HG03135 (cell line): ENCODE measurements at regions not wholly inside any gene's neighbourhood (a gene's known extent, or its start where the extent isn't known, plus 50 kb on each side); places are given as distances from the start of the nearest gene placed in this dataset.
A peak's percentile ranks its signal among the peaks of the same experiment; 100 is the strongest.
"Not testable (repeated sequence)": the region's sequence is repeated elsewhere in the genome, so short reads cannot be mapped to it uniquely, and the experiment has no call there.

Source experiments
- ATAC-seq: cut with Tn5 transposase; IDR thresholded peaks from one replicate; pipeline ENCODE4 v1.9.1; 2021; ENCODE audit warnings: mild to moderate bottlenecking, moderate library complexity; ENCODE audit not compliant: unreplicated experiment

DNA sequence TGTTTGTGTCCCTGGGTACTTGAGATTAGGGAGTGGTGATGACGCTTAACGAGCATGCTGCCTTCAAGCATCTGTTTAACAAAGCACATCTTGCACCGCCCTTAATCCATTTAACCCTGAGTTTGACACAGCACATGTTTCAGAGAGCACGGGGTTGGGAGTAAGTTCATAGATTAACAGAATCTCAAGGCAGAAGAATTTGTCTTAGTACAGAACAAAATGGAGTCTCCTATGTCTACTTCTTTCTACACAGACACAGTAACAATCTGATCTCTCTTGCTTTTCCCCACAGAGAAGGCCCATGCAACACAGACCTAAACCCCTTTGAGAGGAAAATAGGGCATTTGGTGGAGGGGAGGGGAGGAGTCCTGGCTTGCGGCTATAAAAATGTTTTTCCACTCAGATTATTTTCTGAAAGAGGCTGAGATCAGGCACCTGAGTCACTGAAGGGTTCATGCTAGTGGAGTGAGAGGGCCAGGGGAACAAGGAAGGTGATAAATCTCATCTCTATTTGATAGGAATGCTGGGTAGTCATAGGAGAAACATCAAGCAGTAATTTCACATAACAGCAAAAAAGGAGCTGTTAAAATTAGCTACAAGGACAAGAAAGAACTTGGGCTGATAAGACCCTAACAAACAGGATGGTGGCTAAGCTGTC lies 136.9 kb downstream of the OR2B2 start:
- ATAC-seq, result not testable (repeated sequence)

DNA sequence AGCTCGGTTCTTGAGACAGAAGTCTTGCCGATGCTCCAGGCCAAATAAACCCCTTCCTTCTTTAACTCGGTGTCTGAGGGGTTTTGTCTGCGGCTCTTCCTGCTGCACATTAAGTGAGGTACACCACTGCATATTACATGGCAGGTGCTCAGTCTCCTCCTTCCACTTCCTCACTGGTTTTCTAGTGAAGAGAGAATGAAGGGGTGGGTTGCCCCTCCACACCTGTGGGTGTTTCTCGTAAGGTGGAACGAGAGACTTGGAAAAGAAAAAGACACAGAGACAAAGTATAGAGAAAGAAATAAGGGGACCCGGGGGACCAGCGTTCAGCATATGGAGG lies 138.0 kb downstream of the OR2B2 start:
- not testable (repeated sequence) for ATAC-seq

DNA sequence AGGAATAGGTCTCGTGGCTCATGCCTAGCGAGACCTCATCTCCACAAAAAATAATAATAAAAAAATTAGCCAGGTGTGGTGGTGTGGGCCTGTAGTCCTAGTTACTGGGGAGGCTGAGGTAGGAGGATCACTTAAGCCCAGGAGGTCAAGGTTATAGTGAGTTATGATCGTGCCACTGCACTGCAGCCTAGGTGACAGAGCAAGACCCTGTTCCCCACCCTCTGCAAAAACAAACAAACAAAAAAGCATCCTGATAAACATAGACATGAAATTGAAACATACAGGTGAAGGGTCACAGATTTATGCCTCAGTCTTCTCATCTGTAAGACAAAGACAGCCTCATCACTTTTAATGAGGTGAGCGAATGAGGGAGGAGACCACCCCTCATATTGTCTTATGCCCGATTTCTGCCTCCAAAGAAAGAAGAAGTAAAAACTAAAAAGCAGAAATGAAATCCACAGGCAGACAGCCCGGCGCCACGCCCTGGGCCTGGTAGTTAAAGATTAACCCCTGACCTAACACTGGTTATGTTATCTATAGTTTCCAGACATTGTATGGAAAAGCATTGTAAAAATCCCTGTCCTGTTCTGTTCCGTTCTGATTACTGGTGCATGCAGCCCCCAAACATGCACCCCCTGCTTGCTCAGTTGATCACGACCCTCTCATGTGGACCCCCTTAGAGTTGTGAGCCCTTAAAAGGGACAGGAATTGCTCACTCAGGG lies 138.5 kb downstream of the OR2B2 start:
- not testable (repeated sequence) for ATAC-seq

DNA sequence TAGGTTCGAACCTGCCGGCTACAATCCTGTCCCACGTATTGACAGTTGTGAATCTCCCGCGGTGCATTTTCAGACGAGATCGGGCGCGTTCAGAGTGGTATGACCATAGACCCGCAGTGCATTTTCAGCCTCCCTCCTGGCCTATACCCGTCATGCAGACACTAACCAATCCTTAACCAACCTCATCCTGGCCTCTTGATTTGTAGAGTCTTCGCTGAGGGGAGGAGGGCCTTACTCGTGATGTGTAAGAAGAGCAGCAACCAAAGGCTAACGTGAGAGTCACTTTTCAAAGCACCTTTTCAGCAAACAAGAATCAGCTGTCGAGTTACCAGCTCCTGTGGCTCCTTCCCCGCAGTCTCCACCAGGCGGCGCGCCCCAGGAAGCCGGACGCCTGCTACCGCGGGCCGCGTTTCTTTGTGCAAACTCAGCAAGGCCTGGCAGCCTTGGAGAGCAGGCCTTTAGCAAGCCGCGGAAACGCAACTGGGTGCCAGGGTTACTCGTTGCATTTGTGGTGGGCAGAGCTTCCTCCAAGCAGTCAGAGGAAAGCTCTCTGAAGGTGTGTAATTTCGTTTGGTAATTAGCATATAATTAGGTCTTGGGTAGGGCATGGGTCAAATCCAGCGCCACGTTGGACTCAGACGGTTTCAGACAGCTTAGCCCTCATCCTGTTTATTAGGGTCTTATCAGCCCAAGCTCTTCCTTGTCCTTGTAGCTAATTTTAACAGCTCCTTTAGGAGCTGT lies 139.8 kb downstream of the OR2B2 start:
- ATAC-seq, result peak; percentile 64

DNA sequence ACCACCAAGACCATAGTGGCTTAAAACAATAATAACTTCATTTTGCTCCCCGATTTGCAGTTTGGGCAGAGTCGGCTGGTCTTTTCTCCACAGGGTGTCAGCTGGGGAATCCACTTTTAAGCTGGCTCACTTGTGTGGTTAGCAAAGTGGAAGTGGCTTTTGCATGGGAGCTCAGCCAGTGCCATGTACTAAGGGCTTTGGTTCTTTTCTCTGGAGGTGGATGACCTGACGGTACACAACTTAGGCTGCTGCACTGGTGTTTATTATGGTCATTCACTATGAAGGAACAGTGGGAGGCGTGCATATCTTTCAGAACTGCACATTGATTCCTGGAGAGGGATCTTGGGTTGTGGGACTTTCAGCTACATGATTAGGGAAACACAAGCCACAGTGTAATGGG lies 141.0 kb downstream of the OR2B2 start:
- ATAC-seq, result no peak

DNA sequence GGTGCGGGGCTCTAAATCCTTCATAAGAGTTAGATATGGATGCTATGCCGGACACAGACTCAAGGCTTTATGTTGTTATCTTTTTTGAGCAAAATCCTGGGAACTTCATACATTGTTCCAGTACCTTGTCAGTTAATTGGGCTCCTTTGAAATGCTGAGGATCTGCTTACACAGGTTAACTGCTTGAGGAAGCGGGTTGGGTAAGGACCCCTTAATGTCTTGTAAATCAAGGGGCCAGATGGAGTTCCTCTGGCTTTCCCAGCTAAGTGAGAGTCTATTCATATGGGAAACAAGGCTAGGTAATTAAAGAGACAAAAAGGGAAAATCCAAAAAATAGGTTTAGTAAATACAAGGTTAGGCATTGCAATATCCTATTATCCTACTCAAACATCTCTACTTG lies 141.5 kb downstream of the OR2B2 start:
- no peak for ATAC-seq

DNA sequence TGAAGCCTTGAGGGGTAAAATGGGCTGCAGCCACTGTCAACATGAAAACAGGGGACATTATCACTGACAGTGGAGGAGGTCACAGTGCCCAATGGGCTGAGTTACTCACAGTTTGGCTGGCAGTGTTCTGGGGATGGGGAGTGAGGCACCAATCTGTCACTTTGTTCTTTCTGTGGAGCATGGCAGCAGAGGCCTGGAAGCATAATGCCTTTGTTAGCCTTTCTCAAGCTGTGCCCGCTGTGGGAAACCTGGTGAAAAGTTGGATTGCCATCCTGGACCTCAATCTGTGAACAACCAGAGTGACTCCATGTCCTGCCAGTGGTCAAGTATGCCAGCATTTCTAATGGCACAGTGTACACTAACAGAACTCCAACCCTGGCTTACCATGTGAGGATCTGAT lies 143.6 kb downstream of the OR2B2 start:
- no peak for ATAC-seq

DNA sequence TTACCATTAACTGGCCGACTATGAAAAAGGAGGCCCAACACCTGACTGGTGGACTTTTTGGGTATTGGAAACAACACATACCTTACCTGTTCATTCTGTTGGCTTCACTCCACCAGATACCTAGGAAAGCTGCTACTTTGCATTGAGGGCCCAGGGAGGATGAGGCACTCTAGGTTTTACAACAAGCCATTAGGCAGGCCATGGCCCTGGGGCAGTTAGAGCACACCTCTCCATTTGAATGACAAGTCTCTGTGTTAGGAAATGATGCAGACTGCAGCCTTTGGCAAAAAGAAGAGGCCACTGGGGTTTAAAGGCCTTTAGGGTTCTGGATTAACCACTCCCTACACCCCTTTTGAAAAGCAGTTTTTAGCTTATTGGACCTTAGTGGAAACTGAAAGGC lies 144.3 kb downstream of the OR2B2 start:
- no peak for ATAC-seq

DNA sequence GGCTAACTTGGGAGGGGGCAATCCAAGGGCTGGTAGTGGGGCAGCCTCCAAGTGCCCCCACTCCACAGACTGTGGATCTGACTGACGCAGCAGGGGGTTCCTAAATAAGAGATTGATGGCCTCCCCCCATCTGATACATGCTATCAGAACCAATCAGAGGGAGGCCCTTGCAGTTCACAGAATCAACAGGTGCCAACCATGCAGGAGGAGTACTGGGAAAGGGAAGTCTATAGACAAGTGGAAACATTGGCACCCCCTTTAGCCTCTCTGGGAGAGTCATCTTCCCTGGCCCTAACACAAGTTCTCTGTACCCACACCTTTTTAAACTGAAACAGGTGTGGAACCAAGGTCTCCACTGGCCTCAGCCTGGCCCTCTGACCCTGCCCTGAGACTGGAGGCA lies 145.8 kb downstream of the OR2B2 start:
- no peak for ATAC-seq

DNA sequence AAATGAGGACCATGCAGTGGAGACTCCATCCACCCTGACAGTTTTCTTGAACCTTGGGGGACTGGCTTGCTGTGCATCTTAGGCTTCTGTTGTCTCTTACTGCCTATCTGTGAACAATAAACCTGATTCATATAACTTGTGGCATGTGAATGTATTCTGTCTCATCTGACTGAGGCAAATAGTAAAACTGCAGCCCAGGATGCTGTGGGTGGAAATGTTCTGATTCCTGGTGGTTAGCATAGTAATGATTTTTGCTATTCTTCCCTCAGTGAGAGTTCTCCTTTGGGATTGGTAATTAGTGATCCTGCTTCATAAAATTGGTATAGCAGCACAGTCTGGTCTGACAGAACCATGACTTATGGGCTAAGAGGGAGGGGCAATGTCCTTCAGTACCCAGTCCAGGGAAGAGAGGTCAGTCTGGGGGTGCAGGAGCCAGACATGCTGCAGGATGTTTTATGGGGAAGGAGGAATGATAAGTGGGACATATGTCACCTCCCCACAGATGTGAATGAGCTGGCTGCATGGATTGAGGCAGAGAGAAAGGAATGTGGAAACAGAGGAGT lies 147.1 kb downstream of the OR2B2 start:
- no peak for ATAC-seq

DNA sequence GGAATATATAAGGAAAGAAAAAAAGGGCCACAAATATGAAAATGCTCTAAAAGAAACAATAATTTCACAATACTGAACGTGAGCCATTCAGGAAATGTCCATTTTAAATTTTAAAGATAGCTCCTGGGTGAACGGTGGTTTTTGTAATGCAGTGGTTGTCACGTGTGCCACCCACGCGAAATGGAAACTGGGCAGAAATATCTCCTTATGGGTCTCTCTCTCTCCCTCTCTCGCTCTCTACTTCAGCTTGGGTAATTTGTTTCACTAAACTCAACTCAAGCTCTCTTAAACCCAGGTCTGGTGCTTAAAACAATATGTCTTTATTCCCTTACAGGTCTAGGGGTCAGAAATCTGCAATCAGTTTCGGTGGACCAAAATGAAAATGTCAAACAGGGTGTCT lies 150.8 kb downstream of the OR2B2 start:
- ATAC-seq, result no peak

DNA sequence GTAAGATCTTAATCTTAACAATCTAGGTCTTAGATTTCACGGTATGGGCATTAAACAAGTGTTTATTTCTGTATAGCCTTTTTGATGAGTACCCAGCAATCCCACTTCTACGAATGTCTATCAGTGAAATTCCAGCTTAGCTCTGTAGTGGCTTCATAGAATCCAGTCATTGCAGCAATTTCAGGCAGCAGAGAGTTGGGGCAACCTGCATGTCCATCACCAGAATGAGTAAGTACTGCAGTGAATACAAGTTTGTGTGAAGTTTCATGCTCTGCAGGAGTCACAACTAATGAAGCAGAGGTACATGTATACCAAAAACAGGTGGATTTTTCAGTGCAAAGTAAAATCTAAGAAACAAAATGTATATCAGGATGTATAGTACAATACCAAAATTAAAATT lies 151.7 kb downstream of the OR2B2 start:
- ATAC-seq, result no peak

DNA sequence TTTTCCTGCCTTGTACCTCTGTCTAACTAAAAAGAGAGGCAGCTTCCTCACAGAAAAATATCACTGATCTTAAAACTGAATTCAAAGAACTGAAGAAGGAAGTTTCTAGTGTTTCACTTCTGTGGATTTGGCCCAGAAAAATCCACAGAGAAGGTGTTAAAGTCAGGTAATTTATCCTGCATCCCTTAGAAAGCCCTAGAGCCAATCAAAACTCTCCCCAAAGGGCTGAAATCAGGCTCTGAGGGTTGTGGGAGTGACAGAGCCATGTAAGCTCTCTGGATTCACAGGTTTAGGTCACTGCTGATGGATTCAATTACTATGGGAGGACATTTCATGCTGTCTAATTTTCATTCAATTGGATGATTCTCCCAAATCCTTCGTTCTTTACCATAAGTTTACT lies 152.3 kb downstream of the OR2B2 start:
- no peak for ATAC-seq

DNA sequence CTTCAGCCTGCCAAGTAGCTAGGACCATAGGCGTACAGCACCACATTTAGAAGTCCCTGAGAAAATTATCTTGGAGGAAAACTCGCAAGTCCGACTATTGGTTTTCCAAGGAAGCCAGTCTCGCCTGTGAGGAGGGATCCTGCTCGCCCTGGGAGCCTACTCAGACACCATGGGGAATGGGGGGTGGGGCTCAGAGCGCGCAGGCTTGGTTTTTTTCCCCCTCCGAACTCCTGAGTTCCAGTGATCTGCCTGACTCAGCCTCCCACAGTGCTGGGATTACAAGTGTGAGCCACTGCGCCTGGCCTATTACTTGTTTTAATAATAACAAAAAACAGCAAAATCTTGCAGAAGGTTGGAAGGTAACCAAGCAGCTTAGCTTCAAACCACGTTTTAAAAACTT lies 153.7 kb downstream of the OR2B2 start:
- no peak for ATAC-seq

DNA sequence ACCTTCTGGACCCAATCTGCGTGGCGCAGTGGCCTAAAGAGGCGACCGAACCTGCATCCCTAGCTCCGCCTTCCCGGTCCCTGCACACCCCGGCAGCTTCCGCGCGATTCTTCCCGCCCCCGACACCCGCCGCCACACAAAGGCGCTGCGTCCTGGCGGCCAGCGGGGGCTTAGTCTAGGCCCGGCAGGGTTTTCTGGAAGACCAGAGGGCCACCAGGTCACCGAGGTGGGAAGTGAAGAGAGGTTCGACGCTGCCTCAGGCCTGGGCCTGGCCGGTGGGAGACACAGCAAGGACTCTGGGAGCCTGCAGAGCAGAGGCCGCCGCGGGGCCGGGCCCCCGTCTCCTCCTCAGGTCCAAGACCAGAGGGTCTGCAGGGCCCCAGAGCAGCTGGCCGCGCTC lies 154.9 kb downstream of the OR2B2 start:
- no peak for ATAC-seq

DNA sequence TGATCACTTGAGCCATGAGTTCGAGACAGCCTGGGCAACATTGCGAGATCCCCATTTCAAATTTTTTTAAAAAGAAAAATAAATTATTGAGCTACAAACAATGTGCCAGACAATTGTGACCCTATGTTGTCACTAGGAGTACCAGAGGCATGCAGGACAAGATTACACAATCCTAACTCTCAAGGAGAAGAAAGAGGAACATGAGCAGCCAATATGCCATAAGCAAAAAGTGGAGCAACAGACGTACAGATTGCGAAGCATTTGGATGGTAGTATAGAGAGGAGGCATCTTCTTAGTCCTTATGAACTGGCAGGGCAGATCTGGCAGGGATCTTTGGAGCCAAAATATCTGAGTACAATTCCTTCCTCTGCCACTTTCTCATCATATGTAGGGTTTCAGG lies 156.4 kb downstream of the OR2B2 start:
- no peak for ATAC-seq

DNA sequence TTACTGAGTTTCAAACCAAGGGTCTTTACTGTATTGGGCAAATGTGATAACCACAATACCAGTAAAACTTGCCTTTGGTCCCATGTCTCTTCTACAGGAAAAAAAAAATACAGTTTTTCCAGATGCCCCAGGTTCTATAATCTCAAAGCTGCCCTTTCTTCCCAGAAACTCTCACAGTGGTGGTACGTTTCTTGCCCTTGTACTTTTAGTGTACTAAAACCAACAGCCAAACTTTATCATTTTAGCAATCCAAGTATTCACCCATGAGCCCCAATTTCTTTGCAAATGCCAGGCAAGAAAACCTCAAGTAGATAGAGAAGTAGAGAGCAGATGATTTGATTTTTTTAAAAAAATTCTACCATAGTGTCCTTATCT lies 157.8 kb downstream of the OR2B2 start:
- ATAC-seq, result no peak

DNA sequence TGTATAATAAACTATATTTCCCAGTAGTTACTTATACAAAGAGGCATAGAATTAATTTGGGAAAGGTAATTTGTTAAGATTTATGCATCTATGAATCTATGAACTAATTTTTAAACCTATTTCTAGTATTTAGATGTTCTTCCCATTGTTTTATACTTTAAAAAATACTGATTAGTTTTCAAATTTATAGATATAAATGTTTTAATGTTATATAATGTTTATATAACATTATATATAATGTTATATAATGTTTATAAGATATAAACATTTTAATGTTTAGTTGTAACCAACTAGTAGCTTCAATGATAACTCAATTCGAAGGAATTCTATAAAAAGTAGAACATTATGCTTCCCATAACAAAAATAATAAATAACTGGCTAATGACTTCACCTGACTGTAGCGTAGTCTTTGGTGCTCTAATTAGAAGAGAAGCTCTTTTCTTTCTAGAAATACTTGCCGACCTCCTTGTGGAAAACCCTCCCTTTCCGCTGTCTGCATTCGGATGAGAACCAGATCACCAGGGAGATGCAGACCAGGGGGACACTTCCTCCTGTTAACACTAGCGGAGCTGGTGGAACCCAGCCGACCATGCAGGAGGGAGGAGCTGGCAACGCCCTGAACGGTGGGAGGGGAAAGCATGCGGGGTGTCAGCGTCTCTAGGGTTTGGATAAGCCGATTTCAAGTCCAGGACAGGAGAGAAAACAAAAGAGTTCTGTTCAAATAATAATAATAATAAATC lies 158.4 kb downstream of the OR2B2 start:
- peak; percentile 48 for ATAC-seq

DNA sequence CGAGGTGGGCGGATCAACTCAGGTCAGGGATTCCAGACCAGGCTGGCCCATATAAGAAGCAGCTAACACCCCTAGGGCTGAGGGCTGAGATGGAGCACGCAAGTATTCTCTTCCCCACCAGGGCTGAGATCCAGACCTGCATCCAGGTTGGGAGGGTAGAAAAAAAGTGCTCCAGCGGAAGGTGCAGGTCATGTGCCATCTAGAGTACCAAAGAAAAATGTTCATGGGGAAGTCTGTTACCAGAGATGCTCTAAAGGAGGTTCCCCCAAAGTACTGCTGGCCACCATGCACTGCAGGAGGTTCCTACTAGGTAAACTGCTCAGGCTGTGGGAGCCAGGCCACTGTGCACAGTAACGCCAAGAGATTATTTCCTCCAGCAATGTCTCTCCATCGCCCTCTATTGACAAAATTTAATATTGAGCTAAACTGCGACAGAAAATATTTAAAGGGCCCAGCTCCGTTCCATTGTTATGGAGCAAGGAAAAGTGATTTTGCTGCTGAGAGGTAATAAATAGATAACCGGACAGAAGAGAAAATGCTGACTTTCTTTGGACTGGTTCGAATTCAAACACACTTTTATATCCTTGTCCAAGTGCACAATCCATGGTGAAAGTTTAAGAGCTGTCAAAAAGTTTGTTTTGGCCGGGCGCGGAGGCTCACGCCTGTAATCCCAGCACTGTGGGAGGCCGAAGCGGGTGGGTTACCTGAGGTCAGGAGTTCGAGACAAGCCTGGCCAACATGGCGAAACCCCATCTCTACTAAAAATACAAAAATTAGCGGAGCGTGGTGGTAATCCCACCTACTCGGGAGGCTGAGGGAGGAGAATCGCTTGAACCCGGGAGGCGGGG lies 159.9 kb downstream of the OR2B2 start:
- ATAC-seq, result peak; percentile 2

DNA sequence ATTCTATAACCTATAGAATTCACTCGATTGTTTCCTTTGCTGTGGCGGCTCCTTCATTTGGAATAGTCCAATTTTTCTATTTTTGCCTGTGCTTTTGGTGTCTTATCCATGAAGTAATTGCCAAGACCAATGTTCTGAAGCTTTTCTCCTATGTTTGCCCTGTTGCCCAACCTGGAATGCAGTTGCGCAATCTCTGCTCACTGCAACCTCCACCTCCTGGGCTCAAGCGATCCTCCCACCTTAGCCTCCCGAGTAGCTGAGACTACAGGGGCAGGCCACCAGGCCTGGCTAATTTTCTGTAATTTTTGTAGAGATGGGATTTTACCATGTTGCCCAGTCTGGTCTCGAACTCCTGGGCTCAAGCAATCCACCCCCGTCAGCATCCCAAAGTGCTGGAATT lies 163.5 kb downstream of the OR2B2 start:
- no peak for ATAC-seq
